ENCODE measurements at regions not wholly inside any gene's neighbourhood (a gene's known extent, or its start where the extent isn't known, plus 50 kb on each side); places are given as distances from the start of the nearest gene placed in this dataset.

GRCh38 chr7:152905949-152906348, 146.4 kb downstream of the ACTR3B start:
- Mint-ChIP-seq H3K4me1 (ENCODE audit: unreplicated experiment) (peaks cover 20% of the 10 kb centered on the region), H3K9me3 (peaks cover 4% of the 10 kb centered on the region), H3K36me3 (no peaks in the 10 kb centered on the region), H3K27me3 (peaks cover 38% of the 10 kb centered on the region), H3K27ac (no peak overlapping the region), H3K4me3 (no peak overlapping the region)
- TF ChIP-seq, protein P1, sequence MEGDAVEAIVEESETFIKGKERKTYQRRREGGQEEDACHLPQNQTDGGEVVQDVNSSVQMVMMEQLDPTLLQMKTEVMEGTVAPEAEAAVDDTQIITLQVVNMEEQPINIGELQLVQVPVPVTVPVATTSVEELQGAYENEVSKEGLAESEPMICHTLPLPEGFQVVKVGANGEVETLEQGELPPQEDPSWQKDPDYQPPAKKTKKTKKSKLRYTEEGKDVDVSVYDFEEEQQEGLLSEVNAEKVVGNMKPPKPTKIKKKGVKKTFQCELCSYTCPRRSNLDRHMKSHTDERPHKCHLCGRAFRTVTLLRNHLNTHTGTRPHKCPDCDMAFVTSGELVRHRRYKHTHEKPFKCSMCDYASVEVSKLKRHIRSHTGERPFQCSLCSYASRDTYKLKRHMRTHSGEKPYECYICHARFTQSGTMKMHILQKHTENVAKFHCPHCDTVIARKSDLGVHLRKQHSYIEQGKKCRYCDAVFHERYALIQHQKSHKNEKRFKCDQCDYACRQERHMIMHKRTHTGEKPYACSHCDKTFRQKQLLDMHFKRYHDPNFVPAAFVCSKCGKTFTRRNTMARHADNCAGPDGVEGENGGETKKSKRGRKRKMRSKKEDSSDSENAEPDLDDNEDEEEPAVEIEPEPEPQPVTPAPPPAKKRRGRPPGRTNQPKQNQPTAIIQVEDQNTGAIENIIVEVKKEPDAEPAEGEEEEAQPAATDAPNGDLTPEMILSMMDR (conservative IDR thresholded peaks at IDR 0.05): no peak
- DNase-seq (ENCODE audit: extremely low spot score, unreplicated experiment): no peak

DNA sequence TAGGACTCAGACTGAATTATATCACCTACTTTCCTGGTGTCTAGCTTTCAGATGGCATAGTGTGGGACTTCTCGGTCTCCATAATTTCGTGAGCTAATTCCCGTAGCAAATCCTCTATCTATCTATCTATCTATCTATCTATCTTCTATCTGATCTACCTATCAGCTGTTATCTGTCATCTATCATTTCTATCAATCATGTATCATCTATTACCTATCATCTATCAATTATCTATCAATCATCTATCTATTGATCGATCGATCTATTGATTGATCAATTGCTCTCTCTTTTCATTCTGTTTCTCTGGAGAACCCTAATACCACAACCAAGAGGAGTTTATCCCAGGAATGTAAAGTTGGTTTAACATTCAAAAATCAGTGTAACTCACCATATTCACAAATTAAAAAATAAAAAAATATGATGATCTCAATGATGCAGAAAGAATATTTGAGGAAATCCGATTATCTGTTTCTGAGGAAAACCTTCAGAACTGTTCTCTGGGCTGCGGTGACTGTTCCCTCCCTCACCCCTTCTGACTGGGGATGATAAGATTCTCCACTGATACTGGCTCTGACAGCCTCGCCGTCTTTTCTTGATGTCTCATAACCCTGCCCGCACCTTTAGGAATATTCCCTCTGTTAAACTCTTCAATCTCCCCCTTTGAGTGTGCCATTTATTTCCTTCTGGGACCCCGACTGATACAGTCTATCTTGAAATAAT, 147.7 kb downstream of the ACTR3B start:
- Mint-ChIP-seq H3K27me3 (peaks cover 37% of the 10 kb centered on the region), H3K27ac (no peak overlapping the region), H3K9me3 (peaks cover 4% of the 10 kb centered on the region), H3K36me3 (no peaks in the 10 kb centered on the region), H3K4me3 (no peak overlapping the region), H3K4me1 (ENCODE audit: unreplicated experiment) (peaks cover 12% of the 10 kb centered on the region)
- TF ChIP-seq, protein P1 (conservative IDR thresholded peaks at IDR 0.05): no peak
- no peak for DNase-seq (ENCODE audit: extremely low spot score, unreplicated experiment)

DNA sequence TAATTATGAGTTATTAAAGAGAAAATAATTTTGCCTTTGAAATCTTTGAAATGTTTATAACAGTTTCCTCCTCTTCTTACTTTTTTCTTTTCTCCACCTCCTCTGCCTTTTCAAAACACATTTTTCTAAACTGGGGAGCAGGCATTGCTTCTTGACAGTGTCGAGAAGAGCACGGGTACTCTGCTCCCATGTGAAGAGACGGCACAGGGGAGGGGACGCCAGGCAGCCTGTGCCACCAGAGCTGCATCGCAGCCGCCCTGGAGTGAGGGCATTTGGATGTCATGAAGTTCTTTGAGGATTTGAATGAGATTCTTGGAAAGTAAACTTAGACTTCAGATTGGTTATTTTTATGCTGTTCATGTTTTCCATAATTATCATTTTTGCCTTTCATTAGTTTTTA, 149.7 kb downstream of the ACTR3B start:
- Mint-ChIP-seq H3K27ac (no peak overlapping the region), H3K9me3 (peaks cover 4% of the 10 kb centered on the region), H3K4me3 (no peak overlapping the region), H3K27me3 (peaks cover 31% of the 10 kb centered on the region), H3K36me3 (no peaks in the 10 kb centered on the region), H3K4me1 (ENCODE audit: unreplicated experiment) (peaks cover 9% of the 10 kb centered on the region)
- TF ChIP-seq, protein P1 (conservative IDR thresholded peaks at IDR 0.05): no peak
- DNase-seq (ENCODE audit: extremely low spot score, unreplicated experiment): no peak

DNA sequence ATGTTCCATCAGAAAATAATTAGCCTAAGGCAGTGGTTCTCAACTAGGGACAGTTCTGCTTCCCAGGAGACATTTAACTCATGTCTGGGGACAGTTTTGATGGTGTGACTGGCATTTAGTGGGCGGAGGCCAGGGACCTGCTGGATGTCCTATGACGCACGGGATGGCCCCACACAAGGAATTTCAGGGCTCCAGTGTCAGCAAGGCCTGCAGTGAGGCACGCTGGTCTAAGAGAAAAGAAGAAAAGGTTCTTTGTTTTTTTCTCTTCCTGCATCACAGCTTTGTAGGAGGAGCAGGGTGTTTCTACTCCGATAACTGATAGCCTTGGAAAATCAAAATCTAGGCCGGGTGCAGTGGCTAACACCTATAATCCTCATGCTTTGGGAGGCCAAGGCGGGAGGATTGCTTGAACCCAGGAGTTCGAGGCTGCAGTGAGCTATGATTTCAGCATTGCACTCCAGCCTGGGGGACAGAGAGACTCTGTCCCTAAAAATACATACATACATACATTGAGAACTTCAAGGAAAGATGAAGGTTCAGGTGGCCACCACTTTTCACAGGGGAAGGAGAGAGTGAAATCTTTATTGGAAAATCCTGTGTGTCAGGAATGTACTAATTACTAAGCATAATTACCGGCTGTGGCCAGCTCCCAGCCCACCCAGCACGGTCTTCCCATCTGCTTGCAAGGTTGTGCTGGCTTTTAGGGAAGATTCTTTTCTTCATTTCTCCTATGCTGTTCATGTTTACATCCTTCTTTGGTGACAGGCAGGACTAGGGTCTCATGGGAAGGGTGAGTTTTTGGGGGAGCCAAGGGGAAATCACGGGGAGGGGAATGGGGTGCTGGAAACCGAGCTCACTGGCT, 150.4 kb downstream of the ACTR3B start:
- H3K27me3 Mint-ChIP-seq: peaks cover 31% of the 10 kb centered on the region
- H3K36me3 Mint-ChIP-seq: no peaks in the 10 kb centered on the region
- no peak overlapping the region for H3K4me3 Mint-ChIP-seq
- DNase-seq (ENCODE audit: extremely low spot score, unreplicated experiment): no peak
- H3K27ac Mint-ChIP-seq: no peak overlapping the region
- H3K4me1 Mint-ChIP-seq (ENCODE audit: unreplicated experiment): peaks cover 9% of the 10 kb centered on the region
- peaks cover 4% of the 10 kb centered on the region for H3K9me3 Mint-ChIP-seq
- TF ChIP-seq, protein P1 (conservative IDR thresholded peaks at IDR 0.05): no peak

DNA sequence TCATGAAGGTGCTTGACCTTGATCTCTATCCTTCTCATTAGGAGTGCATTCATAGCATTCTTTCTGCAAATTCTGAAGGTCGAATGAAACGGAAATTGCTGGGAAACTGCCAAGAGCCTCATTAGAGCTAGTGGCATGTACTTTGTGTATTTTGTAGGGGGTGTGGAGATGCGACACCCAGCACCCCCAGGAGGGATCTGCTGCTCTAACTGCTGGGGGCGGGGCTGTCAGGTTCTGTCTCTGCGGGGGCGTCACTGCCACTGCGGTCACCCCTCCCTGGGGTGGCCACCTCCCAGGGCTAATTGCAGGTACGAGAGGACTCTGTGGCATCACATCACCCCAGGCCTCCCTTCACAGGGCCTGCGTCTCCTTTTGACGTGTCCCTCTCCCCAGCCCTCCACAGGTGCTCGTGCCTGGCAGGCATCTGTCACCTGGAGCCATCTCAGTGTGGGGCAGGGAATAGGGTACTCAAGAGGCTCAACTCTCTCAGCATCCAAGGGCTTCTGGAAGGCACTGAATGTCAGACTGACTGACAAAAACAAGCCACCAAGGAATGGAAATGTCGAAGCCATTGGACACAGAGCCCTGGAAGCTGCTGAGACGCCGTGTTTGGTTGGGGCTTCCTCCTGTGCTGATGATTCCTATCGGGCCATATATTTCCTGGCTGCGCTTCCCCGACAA, 151.1 kb downstream of the ACTR3B start:
- Mint-ChIP-seq H3K27me3 (peaks cover 27% of the 10 kb centered on the region), H3K27ac (no peak overlapping the region), H3K4me3 (no peak overlapping the region), H3K9me3 (peaks cover 4% of the 10 kb centered on the region), H3K36me3 (no peaks in the 10 kb centered on the region), H3K4me1 (ENCODE audit: unreplicated experiment) (peaks cover 9% of the 10 kb centered on the region)
- TF ChIP-seq, protein P1 (conservative IDR thresholded peaks at IDR 0.05): no peak
- DNase-seq (ENCODE audit: extremely low spot score, unreplicated experiment): no peak
